K562 (cell line): ENCODE measurements at regions not wholly inside any gene's neighbourhood (a gene's known extent, or its start where the extent isn't known, plus 50 kb on each side); places are given as distances from the start of the nearest gene placed in this dataset.

ENCODE experiments used
- IRF2 ChIP-seq: sonication (generic); formaldehyde crosslinking; IDR thresholded peaks from 2 replicates; pipeline ENCODE4 v1.8.1; 2022; ENCODE audit warnings: mild to moderate bottlenecking, missing genetic modification reagents
- NEUROD1 ChIP-seq: fragments of 150-350 bp; IDR thresholded peaks from 2 replicates; pipeline ENCODE4 v1.6.1; 2014; ENCODE audit warnings: borderline replicate concordance, low read length, low read depth; ENCODE audit not compliant: partially characterized antibody
- U2AF1 ChIP-seq: fragments of 200-400 bp; formaldehyde crosslinking; optimal IDR thresholded peaks from 2 replicates; pipeline ENCODE3; 2017; ENCODE audit warnings: mild to moderate bottlenecking, low read depth, low read length, moderate library complexity
- TF ChIP-seq, protein P1 (sequence below): fragments of 250-450 bp; sonication (Bioruptor Pico); IDR thresholded peaks from 2 replicates; pipeline ENCODE4 v1.4.0; 2020; ENCODE audit warnings: mild to moderate bottlenecking, moderate library complexity
- TF ChIP-seq, protein P2 (sequence below): IDR thresholded peaks from 2 replicates; pipeline ENCODE4 v1.6.1; 2011; ENCODE audit not compliant: insufficient read length; ENCODE audit errors: extremely low read depth
- TF ChIP-seq, protein P3 (sequence below): fragments of 250-450 bp; sonication (Bioruptor Pico); IDR thresholded peaks from 2 replicates; pipeline ENCODE4 v1.5.1; 2021; ENCODE audit warnings: mild to moderate bottlenecking
- TF ChIP-seq, protein P4 (sequence below): fragments of 250-450 bp; sonication (Bioruptor Pico); IDR thresholded peaks from 2 replicates; pipeline ENCODE4 v1.5.0; 2021
- TF ChIP-seq, protein P5 (sequence below): fragments of 450-650 bp; IDR thresholded peaks from 2 replicates; pipeline ENCODE4 v1.6.1; 2017; ENCODE audit warnings: antibody characterized with exemption, mild to moderate bottlenecking
- TF ChIP-seq, protein P6 (sequence below): fragments of 250-450 bp; sonication (Bioruptor Pico); IDR thresholded peaks from 2 replicates; pipeline ENCODE4 v1.5.0; 2021; ENCODE audit warnings: mild to moderate bottlenecking, borderline replicate concordance

DNA sequence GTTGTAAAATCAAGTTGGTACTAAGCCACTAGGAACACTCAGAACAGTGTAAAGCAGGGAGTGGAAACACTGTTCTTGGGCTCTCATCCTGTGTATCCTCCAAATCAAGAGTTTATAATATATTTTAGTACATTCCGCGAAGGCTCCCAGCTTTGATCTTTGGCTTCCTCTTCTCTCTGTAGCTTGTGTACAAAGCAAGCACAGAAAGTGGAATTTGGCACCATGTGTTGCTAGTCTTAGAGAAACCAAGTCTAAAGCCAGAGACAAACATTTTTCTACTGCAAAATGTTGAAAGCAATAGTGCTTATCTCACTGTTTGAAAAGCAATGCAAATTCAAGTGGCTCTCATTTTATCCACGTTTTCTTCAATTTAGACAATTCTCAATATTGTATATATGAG lies 1893.3 kb upstream of the WWC1 start (continued):
- TF ChIP-seq, protein P1, sequence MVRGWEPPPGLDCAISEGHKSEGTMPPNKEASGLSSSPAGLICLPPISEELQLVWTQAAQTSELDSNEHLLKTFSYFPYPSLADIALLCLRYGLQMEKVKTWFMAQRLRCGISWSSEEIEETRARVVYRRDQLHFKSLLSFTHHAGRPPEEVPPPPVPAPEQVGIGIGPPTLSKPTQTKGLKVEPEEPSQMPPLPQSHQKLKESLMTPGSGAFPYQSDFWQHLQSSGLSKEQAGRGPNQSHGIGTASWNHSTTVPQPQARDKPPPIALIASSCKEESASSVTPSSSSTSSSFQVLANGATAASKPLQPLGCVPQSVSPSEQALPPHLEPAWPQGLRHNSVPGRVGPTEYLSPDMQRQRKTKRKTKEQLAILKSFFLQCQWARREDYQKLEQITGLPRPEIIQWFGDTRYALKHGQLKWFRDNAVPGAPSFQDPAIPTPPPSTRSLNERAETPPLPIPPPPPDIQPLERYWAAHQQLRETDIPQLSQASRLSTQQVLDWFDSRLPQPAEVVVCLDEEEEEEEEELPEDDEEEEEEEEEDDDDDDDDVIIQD = no peak
- TF ChIP-seq U2AF1 (no peak), IRF2 (CRISPR knock-in tag) (no peak), NEUROD1 (no peak)
- TF ChIP-seq, protein P2, sequence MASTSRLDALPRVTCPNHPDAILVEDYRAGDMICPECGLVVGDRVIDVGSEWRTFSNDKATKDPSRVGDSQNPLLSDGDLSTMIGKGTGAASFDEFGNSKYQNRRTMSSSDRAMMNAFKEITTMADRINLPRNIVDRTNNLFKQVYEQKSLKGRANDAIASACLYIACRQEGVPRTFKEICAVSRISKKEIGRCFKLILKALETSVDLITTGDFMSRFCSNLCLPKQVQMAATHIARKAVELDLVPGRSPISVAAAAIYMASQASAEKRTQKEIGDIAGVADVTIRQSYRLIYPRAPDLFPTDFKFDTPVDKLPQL = no peak
- TF ChIP-seq, protein P3, sequence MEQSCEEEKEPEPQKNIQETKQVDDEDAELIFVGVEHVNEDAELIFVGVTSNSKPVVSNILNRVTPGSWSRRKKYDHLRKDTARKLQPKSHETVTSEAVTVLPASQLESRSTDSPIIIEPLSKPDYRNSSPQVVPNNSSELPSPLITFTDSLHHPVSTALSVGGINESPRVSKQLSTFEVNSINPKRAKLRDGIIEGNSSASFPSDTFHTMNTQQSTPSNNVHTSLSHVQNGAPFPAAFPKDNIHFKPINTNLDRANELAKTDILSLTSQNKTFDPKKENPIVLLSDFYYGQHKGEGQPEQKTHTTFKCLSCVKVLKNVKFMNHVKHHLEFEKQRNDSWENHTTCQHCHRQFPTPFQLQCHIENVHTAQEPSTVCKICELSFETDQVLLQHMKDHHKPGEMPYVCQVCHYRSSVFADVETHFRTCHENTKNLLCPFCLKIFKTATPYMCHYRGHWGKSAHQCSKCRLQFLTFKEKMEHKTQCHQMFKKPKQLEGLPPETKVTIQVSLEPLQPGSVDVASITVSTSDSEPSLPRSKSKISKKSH = no peak
- TF ChIP-seq, protein P4, sequence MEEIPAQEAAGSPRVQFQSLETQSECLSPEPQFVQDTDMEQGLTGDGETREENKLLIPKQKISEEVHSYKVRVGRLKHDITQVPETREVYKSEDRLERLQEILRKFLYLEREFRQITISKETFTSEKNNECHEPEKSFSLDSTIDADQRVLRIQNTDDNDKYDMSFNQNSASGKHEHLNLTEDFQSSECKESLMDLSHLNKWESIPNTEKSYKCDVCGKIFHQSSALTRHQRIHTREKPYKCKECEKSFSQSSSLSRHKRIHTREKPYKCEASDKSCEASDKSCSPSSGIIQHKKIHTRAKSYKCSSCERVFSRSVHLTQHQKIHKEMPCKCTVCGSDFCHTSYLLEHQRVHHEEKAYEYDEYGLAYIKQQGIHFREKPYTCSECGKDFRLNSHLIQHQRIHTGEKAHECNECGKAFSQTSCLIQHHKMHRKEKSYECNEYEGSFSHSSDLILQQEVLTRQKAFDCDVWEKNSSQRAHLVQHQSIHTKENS = no peak
- TF ChIP-seq, protein P5, sequence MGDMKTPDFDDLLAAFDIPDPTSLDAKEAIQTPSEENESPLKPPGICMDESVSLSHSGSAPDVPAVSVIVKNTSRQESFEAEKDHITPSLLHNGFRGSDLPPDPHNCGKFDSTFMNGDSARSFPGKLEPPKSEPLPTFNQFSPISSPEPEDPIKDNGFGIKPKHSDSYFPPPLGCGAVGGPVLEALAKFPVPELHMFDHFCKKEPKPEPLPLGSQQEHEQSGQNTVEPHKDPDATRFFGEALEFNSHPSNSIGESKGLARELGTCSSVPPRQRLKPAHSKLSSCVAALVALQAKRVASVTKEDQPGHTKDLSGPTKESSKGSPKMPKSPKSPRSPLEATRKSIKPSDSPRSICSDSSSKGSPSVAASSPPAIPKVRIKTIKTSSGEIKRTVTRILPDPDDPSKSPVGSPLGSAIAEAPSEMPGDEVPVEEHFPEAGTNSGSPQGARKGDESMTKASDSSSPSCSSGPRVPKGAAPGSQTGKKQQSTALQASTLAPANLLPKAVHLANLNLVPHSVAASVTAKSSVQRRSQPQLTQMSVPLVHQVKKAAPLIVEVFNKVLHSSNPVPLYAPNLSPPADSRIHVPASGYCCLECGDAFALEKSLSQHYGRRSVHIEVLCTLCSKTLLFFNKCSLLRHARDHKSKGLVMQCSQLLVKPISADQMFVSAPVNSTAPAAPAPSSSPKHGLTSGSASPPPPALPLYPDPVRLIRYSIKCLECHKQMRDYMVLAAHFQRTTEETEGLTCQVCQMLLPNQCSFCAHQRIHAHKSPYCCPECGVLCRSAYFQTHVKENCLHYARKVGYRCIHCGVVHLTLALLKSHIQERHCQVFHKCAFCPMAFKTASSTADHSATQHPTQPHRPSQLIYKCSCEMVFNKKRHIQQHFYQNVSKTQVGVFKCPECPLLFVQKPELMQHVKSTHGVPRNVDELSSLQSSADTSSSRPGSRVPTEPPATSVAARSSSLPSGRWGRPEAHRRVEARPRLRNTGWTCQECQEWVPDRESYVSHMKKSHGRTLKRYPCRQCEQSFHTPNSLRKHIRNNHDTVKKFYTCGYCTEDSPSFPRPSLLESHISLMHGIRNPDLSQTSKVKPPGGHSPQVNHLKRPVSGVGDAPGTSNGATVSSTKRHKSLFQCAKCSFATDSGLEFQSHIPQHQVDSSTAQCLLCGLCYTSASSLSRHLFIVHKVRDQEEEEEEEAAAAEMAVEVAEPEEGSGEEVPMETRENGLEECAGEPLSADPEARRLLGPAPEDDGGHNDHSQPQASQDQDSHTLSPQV = no peak
- TF ChIP-seq, protein P6, sequence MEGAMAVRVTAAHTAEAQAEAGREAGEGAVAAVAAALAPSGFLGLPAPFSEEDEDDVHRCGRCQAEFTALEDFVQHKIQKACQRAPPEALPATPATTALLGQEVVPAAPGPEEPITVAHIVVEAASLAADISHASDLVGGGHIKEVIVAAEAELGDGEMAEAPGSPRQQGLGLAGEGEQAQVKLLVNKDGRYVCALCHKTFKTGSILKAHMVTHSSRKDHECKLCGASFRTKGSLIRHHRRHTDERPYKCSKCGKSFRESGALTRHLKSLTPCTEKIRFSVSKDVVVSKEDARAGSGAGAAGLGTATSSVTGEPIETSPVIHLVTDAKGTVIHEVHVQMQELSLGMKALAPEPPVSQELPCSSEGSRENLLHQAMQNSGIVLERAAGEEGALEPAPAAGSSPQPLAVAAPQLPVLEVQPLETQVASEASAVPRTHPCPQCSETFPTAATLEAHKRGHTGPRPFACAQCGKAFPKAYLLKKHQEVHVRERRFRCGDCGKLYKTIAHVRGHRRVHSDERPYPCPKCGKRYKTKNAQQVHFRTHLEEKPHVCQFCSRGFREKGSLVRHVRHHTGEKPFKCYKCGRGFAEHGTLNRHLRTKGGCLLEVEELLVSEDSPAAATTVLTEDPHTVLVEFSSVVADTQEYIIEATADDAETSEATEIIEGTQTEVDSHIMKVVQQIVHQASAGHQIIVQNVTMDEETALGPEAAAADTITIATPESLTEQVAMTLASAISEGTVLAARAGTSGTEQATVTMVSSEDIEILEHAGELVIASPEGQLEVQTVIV (CRISPR knock-in tag) = no peak
